ENCODE measurements at regions not wholly inside any gene's neighbourhood (a gene's known extent, or its start where the extent isn't known, plus 50 kb on each side); places are given as distances from the start of the nearest gene placed in this dataset.
"Not testable (repeated sequence)": the region's sequence is repeated elsewhere in the genome, so short reads cannot be mapped to it uniquely, and the experiment has no call there.

- TF ChIP-seq, protein P1, sequence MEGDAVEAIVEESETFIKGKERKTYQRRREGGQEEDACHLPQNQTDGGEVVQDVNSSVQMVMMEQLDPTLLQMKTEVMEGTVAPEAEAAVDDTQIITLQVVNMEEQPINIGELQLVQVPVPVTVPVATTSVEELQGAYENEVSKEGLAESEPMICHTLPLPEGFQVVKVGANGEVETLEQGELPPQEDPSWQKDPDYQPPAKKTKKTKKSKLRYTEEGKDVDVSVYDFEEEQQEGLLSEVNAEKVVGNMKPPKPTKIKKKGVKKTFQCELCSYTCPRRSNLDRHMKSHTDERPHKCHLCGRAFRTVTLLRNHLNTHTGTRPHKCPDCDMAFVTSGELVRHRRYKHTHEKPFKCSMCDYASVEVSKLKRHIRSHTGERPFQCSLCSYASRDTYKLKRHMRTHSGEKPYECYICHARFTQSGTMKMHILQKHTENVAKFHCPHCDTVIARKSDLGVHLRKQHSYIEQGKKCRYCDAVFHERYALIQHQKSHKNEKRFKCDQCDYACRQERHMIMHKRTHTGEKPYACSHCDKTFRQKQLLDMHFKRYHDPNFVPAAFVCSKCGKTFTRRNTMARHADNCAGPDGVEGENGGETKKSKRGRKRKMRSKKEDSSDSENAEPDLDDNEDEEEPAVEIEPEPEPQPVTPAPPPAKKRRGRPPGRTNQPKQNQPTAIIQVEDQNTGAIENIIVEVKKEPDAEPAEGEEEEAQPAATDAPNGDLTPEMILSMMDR (IDR thresholded peaks at IDR 0.05; ENCODE audit: insufficient read depth, low read length), result not testable (repeated sequence)
- TF ChIP-seq REST (IDR thresholded peaks at IDR 0.05; ENCODE audit: insufficient replicate concordance, low read depth); POLR2AphosphoS5 (IDR thresholded peaks at IDR 0.05; ENCODE audit: low read depth); SPI1 (IDR thresholded peaks at IDR 0.05; ENCODE audit: borderline replicate concordance, low read depth): not testable (repeated sequence)
Observed at GRCh38 chr5:97579977-97580376, 396.9 kb upstream of the RIOK2 start.
